ENCODE measurements at regions not wholly inside any gene's neighbourhood (a gene's known extent, or its start where the extent isn't known, plus 50 kb on each side); places are given as distances from the start of the nearest gene placed in this dataset.

- TF ChIP-seq CTCF (IDR thresholded peaks at IDR 0.05): no peak
- no peak for TF ChIP-seq POLR2A (IDR thresholded peaks at IDR 0.05)
Measured at GRCh38 chr15:29454506-29454905, 184.9 kb upstream of the NSMCE3 start.
